ENCODE measurements at regions not wholly inside any gene's neighbourhood (a gene's known extent, or its start where the extent isn't known, plus 50 kb on each side); places are given as distances from the start of the nearest gene placed in this dataset.

DNA sequence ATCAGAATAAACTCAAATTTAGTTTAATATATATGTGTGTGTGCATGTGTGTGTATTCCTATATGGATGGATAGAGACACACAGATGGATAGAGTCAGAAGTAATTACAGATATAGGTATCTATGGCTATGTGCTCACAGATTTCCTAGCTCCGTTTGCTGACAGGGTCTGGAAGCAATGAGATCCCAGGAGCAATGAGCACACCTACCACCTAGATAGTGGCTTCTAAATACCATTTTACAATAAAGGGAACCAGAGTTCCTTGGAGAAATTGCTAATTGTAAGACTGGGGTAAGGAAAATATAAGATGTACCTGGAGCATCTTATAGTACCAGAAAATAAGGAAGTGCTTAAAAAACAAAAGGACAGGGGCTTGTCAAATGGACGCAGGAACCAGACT, 196.2 kb upstream of the PRDM1 start:
- TF ChIP-seq, protein P1, sequence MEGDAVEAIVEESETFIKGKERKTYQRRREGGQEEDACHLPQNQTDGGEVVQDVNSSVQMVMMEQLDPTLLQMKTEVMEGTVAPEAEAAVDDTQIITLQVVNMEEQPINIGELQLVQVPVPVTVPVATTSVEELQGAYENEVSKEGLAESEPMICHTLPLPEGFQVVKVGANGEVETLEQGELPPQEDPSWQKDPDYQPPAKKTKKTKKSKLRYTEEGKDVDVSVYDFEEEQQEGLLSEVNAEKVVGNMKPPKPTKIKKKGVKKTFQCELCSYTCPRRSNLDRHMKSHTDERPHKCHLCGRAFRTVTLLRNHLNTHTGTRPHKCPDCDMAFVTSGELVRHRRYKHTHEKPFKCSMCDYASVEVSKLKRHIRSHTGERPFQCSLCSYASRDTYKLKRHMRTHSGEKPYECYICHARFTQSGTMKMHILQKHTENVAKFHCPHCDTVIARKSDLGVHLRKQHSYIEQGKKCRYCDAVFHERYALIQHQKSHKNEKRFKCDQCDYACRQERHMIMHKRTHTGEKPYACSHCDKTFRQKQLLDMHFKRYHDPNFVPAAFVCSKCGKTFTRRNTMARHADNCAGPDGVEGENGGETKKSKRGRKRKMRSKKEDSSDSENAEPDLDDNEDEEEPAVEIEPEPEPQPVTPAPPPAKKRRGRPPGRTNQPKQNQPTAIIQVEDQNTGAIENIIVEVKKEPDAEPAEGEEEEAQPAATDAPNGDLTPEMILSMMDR (tag by site-specific recombination; IDR thresholded peaks at IDR 0.05): no peak
- TF ChIP-seq ZNF112 (tag by site-specific recombination; IDR thresholded peaks at IDR 0.05): no peak
- TF ChIP-seq, protein P2, sequence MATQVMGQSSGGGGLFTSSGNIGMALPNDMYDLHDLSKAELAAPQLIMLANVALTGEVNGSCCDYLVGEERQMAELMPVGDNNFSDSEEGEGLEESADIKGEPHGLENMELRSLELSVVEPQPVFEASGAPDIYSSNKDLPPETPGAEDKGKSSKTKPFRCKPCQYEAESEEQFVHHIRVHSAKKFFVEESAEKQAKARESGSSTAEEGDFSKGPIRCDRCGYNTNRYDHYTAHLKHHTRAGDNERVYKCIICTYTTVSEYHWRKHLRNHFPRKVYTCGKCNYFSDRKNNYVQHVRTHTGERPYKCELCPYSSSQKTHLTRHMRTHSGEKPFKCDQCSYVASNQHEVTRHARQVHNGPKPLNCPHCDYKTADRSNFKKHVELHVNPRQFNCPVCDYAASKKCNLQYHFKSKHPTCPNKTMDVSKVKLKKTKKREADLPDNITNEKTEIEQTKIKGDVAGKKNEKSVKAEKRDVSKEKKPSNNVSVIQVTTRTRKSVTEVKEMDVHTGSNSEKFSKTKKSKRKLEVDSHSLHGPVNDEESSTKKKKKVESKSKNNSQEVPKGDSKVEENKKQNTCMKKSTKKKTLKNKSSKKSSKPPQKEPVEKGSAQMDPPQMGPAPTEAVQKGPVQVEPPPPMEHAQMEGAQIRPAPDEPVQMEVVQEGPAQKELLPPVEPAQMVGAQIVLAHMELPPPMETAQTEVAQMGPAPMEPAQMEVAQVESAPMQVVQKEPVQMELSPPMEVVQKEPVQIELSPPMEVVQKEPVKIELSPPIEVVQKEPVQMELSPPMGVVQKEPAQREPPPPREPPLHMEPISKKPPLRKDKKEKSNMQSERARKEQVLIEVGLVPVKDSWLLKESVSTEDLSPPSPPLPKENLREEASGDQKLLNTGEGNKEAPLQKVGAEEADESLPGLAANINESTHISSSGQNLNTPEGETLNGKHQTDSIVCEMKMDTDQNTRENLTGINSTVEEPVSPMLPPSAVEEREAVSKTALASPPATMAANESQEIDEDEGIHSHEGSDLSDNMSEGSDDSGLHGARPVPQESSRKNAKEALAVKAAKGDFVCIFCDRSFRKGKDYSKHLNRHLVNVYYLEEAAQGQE (tag by site-specific recombination; IDR thresholded peaks at IDR 0.05): no peak
- no peak for TF ChIP-seq ZNF239 (tag by site-specific recombination; IDR thresholded peaks at IDR 0.05)
- no peak for TF ChIP-seq TCF7L2 (IDR thresholded peaks at IDR 0.05; ENCODE audit: borderline replicate concordance, low read depth, low read length)
